GM12878 (cell line): ENCODE measurements at regions not wholly inside any gene's neighbourhood (a gene's known extent, or its start where the extent isn't known, plus 50 kb on each side); places are given as distances from the start of the nearest gene placed in this dataset.

Experiments
- ATAC-seq: fragments of 200-7000 bp; cut with Tn5 transposase; 3 replicates; pipeline ENCODE4 v1.9.1; 2020; ENCODE audit warnings: mild to moderate bottlenecking, moderate library complexity
- BruUV-seq: library from RNA; stranded (reverse); fragments of 400-500 nt; replicated peaks from 2 replicates; lab custom pipeline; 2021; lab: Mats Ljungman, UMichigan
- CTCF ChIA-PET: fragments of 300-600 bp; sonication (Branson Sonifier 250); formaldehyde crosslinking; extraction: SDS; loops from one replicate; lab custom pipeline; 2021; ENCODE audit warnings: inconsistent platforms; lab: Yijun Ruan, JAX
- POLR2A ChIA-PET: fragments of 350-600 bp; formaldehyde crosslinking; extraction: SDS; loops from one replicate; lab custom pipeline; 2021; ENCODE audit warnings: inconsistent platforms; lab: Charles Lee
- RAD21 ChIA-PET: fragments of 300-600 bp; sonication (Branson Sonifier 250); formaldehyde crosslinking; loops from one replicate; lab custom pipeline; 2023; ENCODE audit warnings: antibody characterized with exemption; ENCODE audit not compliant: unreplicated experiment; lab: Charles Lee
- SMC1A ChIA-PET: fragments of 300-600 bp; sonication (Branson Sonifier 250); formaldehyde crosslinking; loops from one replicate; lab custom pipeline; 2023; ENCODE audit not compliant: unreplicated experiment, uncharacterized antibody; lab: Charles Lee
- DNase-seq: peaks from one replicate; pipeline ENCODE4 v3.0.0-alpha.2; 2011; ENCODE audit warnings: low read depth, low spot score
- FAIRE-seq: peaks from 3 replicates; lab custom pipeline; 2011; peaks lifted over from hg19 to GRCh38; lab: Jason Lieb, UNC
- H2AFZ ChIP-seq: 2 replicates; pipeline ENCODE4 v1.6.0; 2011; ENCODE audit warnings: low read depth, low read length, control low read depth; ENCODE audit not compliant: control insufficient read depth
- H3K27ac ChIP-seq: 2 replicates; pipeline ENCODE4 v1.5.1; 2011; ENCODE audit warnings: control low read depth; ENCODE audit not compliant: control insufficient read depth, insufficient read depth
- H3K27me3 ChIP-seq, 2 experiments: replicated peaks in 1 of 2; 2 replicates each; pipeline versions ENCODE4 v1.6.0 to v1.6.1; 2011; ENCODE audit warnings: low read length in 1 of 2; ENCODE audit not compliant: control insufficient read depth in 2 of 2, insufficient read depth in 2 of 2
- H3K36me3 ChIP-seq, 2 experiments: 2 replicates each; pipeline ENCODE4 v1.5.1; 2011; ENCODE audit warnings: low read length in 1 of 2; ENCODE audit not compliant: control insufficient read depth in 2 of 2, insufficient read depth in 2 of 2
- H3K4me1 ChIP-seq: 2 replicates; pipeline ENCODE4 v1.6.1; 2011; ENCODE audit warnings: mild to moderate bottlenecking, low read length, moderate library complexity, mixed read lengths; ENCODE audit not compliant: control insufficient read depth, insufficient read depth
- H3K4me2 ChIP-seq: 2 replicates; pipeline ENCODE4 v1.6.0; 2011; ENCODE audit warnings: control low read depth; ENCODE audit not compliant: control insufficient read depth, insufficient read depth
- H3K4me3 ChIP-seq: fragments of 200-600 bp; sonication (generic); 2 replicates; pipeline ENCODE4 v1.5.1; 2016
- H3K79me2 ChIP-seq: 2 replicates; pipeline ENCODE4 v1.6.0; 2011; ENCODE audit warnings: low read length; ENCODE audit not compliant: control insufficient read depth, insufficient read depth
- H3K9ac ChIP-seq: 2 replicates; pipeline ENCODE4 v1.8.0; 2011; ENCODE audit warnings: low read length, control low read depth, mixed read lengths; ENCODE audit not compliant: control insufficient read depth, insufficient read depth
- H3K9me3 ChIP-seq: replicated peaks from 3 replicates; pipeline ENCODE4 v1.5.1; 2011; ENCODE audit warnings: mild to moderate bottlenecking, low read length; ENCODE audit not compliant: control insufficient read depth, insufficient read depth
- H4K20me1 ChIP-seq: 2 replicates; pipeline ENCODE4 v1.6.0; 2011; ENCODE audit not compliant: control insufficient read depth, insufficient read depth
- ASH2L ChIP-seq: fragments of 300-600, 200-600 bp; sonication (generic); IDR thresholded peaks from 2 replicates; pipeline ENCODE4 v1.6.1; 2017; ENCODE audit warnings: low read depth, mild to moderate bottlenecking, borderline replicate concordance
- BHLHE40 ChIP-seq, 2 experiments: fragments of 450-650 bp in 1 of 2; IDR thresholded peaks; 2 replicates each; pipeline ENCODE4 v1.6.1; 2011 to 2017; ENCODE audit warnings: low read depth in 2 of 2, borderline replicate concordance in 1 of 2, improper control_type of control experiment in 1 of 2, low read length in 1 of 2, mild to moderate bottlenecking in 1 of 2
- BMI1 ChIP-seq: fragments of 450-650 bp; IDR thresholded peaks from 2 replicates; pipeline ENCODE4 v1.6.1; 2016; ENCODE audit warnings: mild to moderate bottlenecking, moderate library complexity, borderline replicate concordance
- CREM ChIP-seq: IDR thresholded peaks from 2 replicates; pipeline ENCODE4 v1.6.1; 2014; ENCODE audit warnings: antibody characterized with exemption, low read depth
- EED ChIP-seq: sonication (generic); IDR thresholded peaks from 2 replicates; pipeline ENCODE4 v1.6.1; 2016; ENCODE audit warnings: antibody characterized with exemption, low read depth
- JUNB ChIP-seq: IDR thresholded peaks from 2 replicates; pipeline ENCODE4 v1.6.1; 2016; ENCODE audit warnings: antibody characterized with exemption, mild to moderate bottlenecking
- LARP7 ChIP-seq: fragments of 450-650 bp; IDR thresholded peaks from 2 replicates; pipeline ENCODE4 v1.6.1; 2017; ENCODE audit warnings: mild to moderate bottlenecking
- POLR2AphosphoS5 ChIP-seq: IDR thresholded peaks from 2 replicates; pipeline ENCODE4 v1.6.1; 2011; ENCODE audit warnings: mild to moderate bottlenecking, low read length, inconsistent platforms
- SREBF2 ChIP-seq: IDR thresholded peaks from 2 replicates; pipeline ENCODE4 v1.6.1; 2012; ENCODE audit warnings: mild to moderate bottlenecking, low read length
- ZNF24 ChIP-seq: fragments of 450-650 bp; IDR thresholded peaks from 2 replicates; pipeline ENCODE4 v1.6.1; 2017; ENCODE audit warnings: antibody characterized with exemption, mild to moderate bottlenecking
- ZNF384 ChIP-seq: IDR thresholded peaks from 2 replicates; pipeline ENCODE4 v1.6.1; 2012; ENCODE audit warnings: low read depth, mild to moderate bottlenecking, low read length, improper control_type of control experiment, borderline replicate concordance
- WGBS: methylation state at CpG from one replicate; pipeline ENCODE4 v1.1.6; 2016; ENCODE audit warnings: low lambda C conversion rate; ENCODE audit not compliant: insufficient replicate concordance, insufficient coverage; ENCODE audit errors: missing lambda C conversion rate; 5-methylcytosine and 5-hydroxymethylcytosine counted together
- in situ Hi-C: fragments of 300-500 bp; cut with MboI; formaldehyde crosslinking; loops from 9 replicates; pipeline ENCODE4 v1.14.3; 2018; ENCODE audit warnings: mixed read lengths
- intact Hi-C: fragments of 100-400 bp; cut with micrococcal nuclease; formaldehyde crosslinking; loops from one replicate; pipeline ENCODE4 v1.14.2; 2022; ENCODE audit not compliant: unreplicated experiment
- TF ChIP-seq, protein P1 (sequence below): fragments of 450-650 bp; IDR thresholded peaks from 2 replicates; pipeline ENCODE4 v1.6.1; 2018; ENCODE audit warnings: borderline replicate concordance, mild to moderate bottlenecking; ENCODE audit not compliant: partially characterized antibody
- TF ChIP-seq, protein P2 (sequence below): IDR thresholded peaks from 2 replicates; pipeline ENCODE4 v1.6.1; 2012; ENCODE audit warnings: low read depth, low read length, improper control_type of control experiment
- TF ChIP-seq, protein P3 (sequence below): fragments of 450-650 bp; formaldehyde crosslinking; IDR thresholded peaks from 2 replicates; pipeline ENCODE4 v1.4.0; 2020; ENCODE audit warnings: mild to moderate bottlenecking, moderate library complexity
- TF ChIP-seq, protein P4 (sequence below): fragments of 450-650 bp; IDR thresholded peaks from 2 replicates; pipeline ENCODE4 v1.6.1; 2018; ENCODE audit warnings: mild to moderate bottlenecking, low read depth, moderate library complexity; ENCODE audit not compliant: partially characterized antibody

DNA sequence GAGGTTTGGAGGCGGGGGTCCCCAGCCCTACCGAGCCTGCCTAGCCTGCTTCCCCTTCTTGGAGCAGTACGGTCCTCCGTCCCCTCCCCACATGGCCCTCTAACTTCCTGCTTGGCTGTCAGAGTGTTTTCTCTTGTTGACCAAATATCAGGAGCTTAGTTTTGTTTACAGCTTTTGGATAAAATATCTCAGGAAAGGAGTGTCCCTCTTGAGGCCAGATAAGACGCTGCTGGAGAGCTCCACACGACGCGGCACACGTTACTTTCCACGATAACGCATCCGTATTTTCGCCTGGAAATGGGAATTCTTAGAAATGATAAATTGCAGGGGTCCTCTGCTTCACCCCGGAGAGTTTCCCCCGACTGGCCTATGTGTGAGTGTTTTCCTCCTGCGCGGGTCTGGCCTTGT, 182.9 kb downstream of the MAF start:
- ATAC-seq: no peak
- no peaks in the 10 kb centered on the region for H3K36me3 ChIP-seq
- in situ Hi-C loops (no loop called here), intact Hi-C loops (no loop called here)
- H4K20me1 ChIP-seq: no peaks in the 10 kb centered on the region
- ChIA-PET SMC1A (no interaction called here), POLR2A (no interaction called here), CTCF (no interaction called here), RAD21 (no interaction called here)
- no peak overlapping the region for H3K27ac ChIP-seq
- no peak for TF ChIP-seq EED
- no peak for TF ChIP-seq ZNF384
- no peak for TF ChIP-seq BHLHE40 (IDR thresholded peaks at IDR 0.05; ENCODE audit: borderline replicate concordance in 1 of 2, low read depth in 2 of 2, low read length in 1 of 2)
- TF ChIP-seq JUNB: no peak
- no peak for TF ChIP-seq POLR2AphosphoS5
- TF ChIP-seq BMI1: no peak
- TF ChIP-seq, protein P1, sequence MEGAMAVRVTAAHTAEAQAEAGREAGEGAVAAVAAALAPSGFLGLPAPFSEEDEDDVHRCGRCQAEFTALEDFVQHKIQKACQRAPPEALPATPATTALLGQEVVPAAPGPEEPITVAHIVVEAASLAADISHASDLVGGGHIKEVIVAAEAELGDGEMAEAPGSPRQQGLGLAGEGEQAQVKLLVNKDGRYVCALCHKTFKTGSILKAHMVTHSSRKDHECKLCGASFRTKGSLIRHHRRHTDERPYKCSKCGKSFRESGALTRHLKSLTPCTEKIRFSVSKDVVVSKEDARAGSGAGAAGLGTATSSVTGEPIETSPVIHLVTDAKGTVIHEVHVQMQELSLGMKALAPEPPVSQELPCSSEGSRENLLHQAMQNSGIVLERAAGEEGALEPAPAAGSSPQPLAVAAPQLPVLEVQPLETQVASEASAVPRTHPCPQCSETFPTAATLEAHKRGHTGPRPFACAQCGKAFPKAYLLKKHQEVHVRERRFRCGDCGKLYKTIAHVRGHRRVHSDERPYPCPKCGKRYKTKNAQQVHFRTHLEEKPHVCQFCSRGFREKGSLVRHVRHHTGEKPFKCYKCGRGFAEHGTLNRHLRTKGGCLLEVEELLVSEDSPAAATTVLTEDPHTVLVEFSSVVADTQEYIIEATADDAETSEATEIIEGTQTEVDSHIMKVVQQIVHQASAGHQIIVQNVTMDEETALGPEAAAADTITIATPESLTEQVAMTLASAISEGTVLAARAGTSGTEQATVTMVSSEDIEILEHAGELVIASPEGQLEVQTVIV: no peak
- TF ChIP-seq LARP7: no peak
- TF ChIP-seq ASH2L: no peak
- TF ChIP-seq, protein P2, sequence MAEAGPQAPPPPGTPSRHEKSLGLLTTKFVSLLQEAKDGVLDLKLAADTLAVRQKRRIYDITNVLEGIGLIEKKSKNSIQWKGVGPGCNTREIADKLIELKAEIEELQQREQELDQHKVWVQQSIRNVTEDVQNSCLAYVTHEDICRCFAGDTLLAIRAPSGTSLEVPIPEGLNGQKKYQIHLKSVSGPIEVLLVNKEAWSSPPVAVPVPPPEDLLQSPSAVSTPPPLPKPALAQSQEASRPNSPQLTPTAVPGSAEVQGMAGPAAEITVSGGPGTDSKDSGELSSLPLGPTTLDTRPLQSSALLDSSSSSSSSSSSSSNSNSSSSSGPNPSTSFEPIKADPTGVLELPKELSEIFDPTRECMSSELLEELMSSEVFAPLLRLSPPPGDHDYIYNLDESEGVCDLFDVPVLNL: no peak
- TF ChIP-seq, protein P3, sequence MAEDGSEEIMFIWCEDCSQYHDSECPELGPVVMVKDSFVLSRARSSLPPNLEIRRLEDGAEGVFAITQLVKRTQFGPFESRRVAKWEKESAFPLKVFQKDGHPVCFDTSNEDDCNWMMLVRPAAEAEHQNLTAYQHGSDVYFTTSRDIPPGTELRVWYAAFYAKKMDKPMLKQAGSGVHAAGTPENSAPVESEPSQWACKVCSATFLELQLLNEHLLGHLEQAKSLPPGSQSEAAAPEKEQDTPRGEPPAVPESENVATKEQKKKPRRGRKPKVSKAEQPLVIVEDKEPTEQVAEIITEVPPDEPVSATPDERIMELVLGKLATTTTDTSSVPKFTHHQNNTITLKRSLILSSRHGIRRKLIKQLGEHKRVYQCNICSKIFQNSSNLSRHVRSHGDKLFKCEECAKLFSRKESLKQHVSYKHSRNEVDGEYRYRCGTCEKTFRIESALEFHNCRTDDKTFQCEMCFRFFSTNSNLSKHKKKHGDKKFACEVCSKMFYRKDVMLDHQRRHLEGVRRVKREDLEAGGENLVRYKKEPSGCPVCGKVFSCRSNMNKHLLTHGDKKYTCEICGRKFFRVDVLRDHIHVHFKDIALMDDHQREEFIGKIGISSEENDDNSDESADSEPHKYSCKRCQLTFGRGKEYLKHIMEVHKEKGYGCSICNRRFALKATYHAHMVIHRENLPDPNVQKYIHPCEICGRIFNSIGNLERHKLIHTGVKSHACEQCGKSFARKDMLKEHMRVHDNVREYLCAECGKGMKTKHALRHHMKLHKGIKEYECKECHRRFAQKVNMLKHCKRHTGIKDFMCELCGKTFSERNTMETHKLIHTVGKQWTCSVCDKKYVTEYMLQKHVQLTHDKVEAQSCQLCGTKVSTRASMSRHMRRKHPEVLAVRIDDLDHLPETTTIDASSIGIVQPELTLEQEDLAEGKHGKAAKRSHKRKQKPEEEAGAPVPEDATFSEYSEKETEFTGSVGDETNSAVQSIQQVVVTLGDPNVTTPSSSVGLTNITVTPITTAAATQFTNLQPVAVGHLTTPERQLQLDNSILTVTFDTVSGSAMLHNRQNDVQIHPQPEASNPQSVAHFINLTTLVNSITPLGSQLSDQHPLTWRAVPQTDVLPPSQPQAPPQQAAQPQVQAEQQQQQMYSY (CRISPR knock-in tag): no peak
- TF ChIP-seq SREBF2: no peak
- no peak for TF ChIP-seq CREM
- TF ChIP-seq, protein P4, sequence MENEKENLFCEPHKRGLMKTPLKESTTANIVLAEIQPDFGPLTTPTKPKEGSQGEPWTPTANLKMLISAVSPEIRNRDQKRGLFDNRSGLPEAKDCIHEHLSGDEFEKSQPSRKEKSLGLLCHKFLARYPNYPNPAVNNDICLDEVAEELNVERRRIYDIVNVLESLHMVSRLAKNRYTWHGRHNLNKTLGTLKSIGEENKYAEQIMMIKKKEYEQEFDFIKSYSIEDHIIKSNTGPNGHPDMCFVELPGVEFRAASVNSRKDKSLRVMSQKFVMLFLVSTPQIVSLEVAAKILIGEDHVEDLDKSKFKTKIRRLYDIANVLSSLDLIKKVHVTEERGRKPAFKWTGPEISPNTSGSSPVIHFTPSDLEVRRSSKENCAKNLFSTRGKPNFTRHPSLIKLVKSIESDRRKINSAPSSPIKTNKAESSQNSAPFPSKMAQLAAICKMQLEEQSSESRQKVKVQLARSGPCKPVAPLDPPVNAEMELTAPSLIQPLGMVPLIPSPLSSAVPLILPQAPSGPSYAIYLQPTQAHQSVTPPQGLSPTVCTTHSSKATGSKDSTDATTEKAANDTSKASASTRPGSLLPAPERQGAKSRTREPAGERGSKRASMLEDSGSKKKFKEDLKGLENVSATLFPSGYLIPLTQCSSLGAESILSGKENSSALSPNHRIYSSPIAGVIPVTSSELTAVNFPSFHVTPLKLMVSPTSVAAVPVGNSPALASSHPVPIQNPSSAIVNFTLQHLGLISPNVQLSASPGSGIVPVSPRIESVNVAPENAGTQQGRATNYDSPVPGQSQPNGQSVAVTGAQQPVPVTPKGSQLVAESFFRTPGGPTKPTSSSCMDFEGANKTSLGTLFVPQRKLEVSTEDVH: no peak
- TF ChIP-seq ZNF24: no peak
- H3K4me3 ChIP-seq: no peak overlapping the region
- H3K4me2 ChIP-seq: no peak overlapping the region
- no peaks in the 10 kb centered on the region for H3K27me3 ChIP-seq
- no peaks in the 10 kb centered on the region; the same call in 2 of the 3 replicates for H3K9me3 ChIP-seq
- H3K79me2 ChIP-seq: no peaks in the 10 kb centered on the region
- DNase-seq: no peak
- FAIRE-seq: no peak
- WGBS: 31% methylated on average over 17 of the region's 17 CpGs
- no TSS peak for BruUV-seq
- H3K4me1 ChIP-seq: no peaks in the 10 kb centered on the region
- H3K9ac ChIP-seq: no peak overlapping the region
- H2AFZ ChIP-seq: no peak overlapping the region
